Amygdala (tissue), 56 donors: ENCODE measurements at regions not wholly inside any gene's neighbourhood (a gene's known extent, or its start where the extent isn't known, plus 50 kb on each side); places are given as distances from the start of the nearest gene placed in this dataset.
A peak's percentile ranks its signal among the peaks of the same experiment; 100 is the strongest.

Experiments
- DNase-seq, 56 donors: peaks; one replicate each; lab custom pipeline; 2025; lab: John Stamatoyannopoulos, UW

- DNase-seq, result no peak
Measured at GRCh38 chr7:12779947-12780346, 92.5 kb downstream of the ARL4A start.

GRCh38 chr7:12783421-12784095 is 96.1 kb downstream of the ARL4A start:
- DNase-seq, result no peak

GRCh38 chr7:12785473-12785872 is 98.0 kb downstream of the ARL4A start:
- no peak for DNase-seq

- DNase-seq, result no peak
Measured at GRCh38 chr7:12786494-12786893, 99.1 kb downstream of the ARL4A start.

- no peak for DNase-seq
Measured at GRCh38 chr7:12788171-12788570, 100.7 kb downstream of the ARL4A start.

- no peak for DNase-seq
Measured at GRCh38 chr7:12788591-12788990, 101.2 kb downstream of the ARL4A start.

GRCh38 chr7:12794722-12795302 is 107.4 kb downstream of the ARL4A start:
- no peak for DNase-seq

- DNase-seq, result no peak
Measured at GRCh38 chr7:12796397-12797127, 109.1 kb downstream of the ARL4A start.

GRCh38 chr7:12800486-12800885 is 113.1 kb downstream of the ARL4A start:
- DNase-seq, result peak in 1 of 56 donors; percentile 1

- DNase-seq, result no peak
Measured at GRCh38 chr7:12801107-12801506, 113.7 kb downstream of the ARL4A start.

GRCh38 chr7:12802070-12802469 is 114.6 kb downstream of the ARL4A start:
- no peak for DNase-seq

- no peak for DNase-seq
Measured at GRCh38 chr7:12803542-12803941, 116.1 kb downstream of the ARL4A start.

GRCh38 chr7:12805518-12805928 is 118.1 kb downstream of the ARL4A start:
- no peak for DNase-seq

GRCh38 chr7:12805957-12806356 is 118.5 kb downstream of the ARL4A start:
- no peak for DNase-seq

- DNase-seq, result no peak
Measured at GRCh38 chr7:12809476-12809875, 122.0 kb downstream of the ARL4A start.

- DNase-seq, result no peak
Measured at GRCh38 chr7:12812111-12812510, 124.7 kb downstream of the ARL4A start.

GRCh38 chr7:12814107-12814506 is 126.7 kb downstream of the ARL4A start:
- no peak for DNase-seq

- no peak for DNase-seq
Measured at GRCh38 chr7:12814828-12815227, 127.4 kb downstream of the ARL4A start.

GRCh38 chr7:12815426-12815825 is 128.0 kb downstream of the ARL4A start:
- DNase-seq, result no peak

GRCh38 chr7:12815871-12816270 is 128.4 kb downstream of the ARL4A start:
- no peak for DNase-seq

- DNase-seq, result no peak
Measured at GRCh38 chr7:12820777-12821176, 133.3 kb downstream of the ARL4A start.

GRCh38 chr7:12821746-12822145 is 134.3 kb downstream of the ARL4A start:
- DNase-seq, result peak in 4 of 56 donors; percentile 1 to 37 (median 10)
